ENCODE measurements at regions not wholly inside any gene's neighbourhood (a gene's known extent, or its start where the extent isn't known, plus 50 kb on each side); places are given as distances from the start of the nearest gene placed in this dataset.

DNA sequence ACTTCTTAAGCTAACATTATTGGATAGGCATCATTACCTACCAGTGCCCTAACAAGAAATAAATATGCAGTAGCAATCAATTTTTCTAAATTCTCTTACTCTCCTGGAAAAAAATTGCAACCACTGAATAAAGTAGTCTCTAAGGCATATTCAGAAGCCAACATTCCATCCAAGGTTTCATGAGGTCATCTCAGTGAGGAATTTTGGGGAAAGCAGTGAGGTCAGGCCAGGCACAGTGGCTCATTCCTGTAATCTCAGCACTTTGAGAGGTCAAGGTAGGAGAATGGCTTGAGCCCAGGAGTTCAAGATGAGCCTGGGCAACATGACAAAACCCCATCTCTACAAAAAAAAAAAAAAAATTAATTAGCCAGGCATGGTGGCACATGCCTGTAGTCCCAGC lies 75.9 kb upstream of the GHITM start:
- TF ChIP-seq, protein P1, sequence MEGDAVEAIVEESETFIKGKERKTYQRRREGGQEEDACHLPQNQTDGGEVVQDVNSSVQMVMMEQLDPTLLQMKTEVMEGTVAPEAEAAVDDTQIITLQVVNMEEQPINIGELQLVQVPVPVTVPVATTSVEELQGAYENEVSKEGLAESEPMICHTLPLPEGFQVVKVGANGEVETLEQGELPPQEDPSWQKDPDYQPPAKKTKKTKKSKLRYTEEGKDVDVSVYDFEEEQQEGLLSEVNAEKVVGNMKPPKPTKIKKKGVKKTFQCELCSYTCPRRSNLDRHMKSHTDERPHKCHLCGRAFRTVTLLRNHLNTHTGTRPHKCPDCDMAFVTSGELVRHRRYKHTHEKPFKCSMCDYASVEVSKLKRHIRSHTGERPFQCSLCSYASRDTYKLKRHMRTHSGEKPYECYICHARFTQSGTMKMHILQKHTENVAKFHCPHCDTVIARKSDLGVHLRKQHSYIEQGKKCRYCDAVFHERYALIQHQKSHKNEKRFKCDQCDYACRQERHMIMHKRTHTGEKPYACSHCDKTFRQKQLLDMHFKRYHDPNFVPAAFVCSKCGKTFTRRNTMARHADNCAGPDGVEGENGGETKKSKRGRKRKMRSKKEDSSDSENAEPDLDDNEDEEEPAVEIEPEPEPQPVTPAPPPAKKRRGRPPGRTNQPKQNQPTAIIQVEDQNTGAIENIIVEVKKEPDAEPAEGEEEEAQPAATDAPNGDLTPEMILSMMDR (IDR thresholded peaks at IDR 0.05), result no peak
- no peak for TF ChIP-seq ZFX (IDR thresholded peaks at IDR 0.05; ENCODE audit: borderline replicate concordance)

DNA sequence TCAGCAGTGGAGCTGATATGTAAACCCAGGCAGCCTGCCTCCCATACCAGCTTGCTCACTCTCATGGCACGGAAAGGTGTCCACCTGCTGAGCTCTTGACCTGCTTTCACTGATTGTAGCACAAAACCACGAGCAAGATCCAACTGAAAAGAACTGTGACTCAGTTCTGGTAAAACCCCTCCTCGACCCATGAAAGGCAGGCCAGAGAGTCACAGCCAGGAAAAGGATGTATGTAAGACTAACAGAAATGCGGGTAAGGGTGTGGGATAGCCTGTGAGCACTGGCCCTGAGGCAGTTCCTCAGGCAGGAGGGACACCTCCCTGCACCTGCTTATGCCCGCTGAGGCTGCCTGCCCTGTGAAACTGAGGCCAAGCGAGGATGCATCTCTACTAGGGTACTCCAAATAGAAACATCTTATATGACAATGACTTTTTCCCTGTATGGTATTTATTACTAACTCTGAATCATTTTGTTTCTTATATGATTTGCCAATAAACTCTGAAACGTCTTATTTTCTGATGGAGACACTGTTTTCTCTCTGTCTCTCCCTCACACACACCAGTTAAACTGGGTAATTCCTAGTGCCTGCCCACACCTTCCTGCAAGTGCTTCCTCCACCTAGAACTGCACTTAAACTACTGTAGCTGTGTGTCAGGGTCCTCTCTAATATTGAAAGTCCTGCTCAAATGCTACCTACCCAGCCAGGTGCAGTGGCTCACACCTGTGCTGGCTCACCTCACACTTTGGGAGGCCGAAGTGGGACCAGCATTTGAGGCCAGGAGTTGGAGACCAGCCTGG lies 73.3 kb upstream of the GHITM start:
- no peak overlapping the region for H3K27ac ChIP-seq
- TF ChIP-seq ZFX (IDR thresholded peaks at IDR 0.05; ENCODE audit: borderline replicate concordance), result no peak
- TF ChIP-seq, protein P1 (IDR thresholded peaks at IDR 0.05), result no peak

More for the DNA sequence above, 75.9 kb upstream of the GHITM start:
- no peak overlapping the region for H3K27ac ChIP-seq

DNA sequence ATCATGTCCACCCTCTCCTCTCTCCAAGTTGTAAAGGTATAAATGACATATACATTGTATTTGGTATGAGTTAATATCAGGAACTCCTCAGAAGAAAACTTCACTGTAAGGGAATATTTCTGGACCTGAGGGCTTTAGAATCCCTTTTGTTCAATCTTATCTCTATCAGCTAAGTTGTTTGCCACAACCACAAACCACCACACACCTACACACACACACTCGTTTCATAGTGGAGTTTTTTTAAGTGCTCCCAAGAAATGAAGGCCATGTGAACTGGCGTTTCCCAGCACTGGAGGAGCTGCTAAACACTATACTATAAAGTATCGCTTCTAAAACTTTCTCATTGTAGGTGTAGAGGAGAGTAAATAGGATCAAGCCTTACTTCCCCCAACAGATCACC lies 64.8 kb upstream of the GHITM start:
- no peak overlapping the region for H3K27ac ChIP-seq
- TF ChIP-seq ZFX (IDR thresholded peaks at IDR 0.05; ENCODE audit: borderline replicate concordance), result no peak
- TF ChIP-seq, protein P1 (IDR thresholded peaks at IDR 0.05), result no peak

DNA sequence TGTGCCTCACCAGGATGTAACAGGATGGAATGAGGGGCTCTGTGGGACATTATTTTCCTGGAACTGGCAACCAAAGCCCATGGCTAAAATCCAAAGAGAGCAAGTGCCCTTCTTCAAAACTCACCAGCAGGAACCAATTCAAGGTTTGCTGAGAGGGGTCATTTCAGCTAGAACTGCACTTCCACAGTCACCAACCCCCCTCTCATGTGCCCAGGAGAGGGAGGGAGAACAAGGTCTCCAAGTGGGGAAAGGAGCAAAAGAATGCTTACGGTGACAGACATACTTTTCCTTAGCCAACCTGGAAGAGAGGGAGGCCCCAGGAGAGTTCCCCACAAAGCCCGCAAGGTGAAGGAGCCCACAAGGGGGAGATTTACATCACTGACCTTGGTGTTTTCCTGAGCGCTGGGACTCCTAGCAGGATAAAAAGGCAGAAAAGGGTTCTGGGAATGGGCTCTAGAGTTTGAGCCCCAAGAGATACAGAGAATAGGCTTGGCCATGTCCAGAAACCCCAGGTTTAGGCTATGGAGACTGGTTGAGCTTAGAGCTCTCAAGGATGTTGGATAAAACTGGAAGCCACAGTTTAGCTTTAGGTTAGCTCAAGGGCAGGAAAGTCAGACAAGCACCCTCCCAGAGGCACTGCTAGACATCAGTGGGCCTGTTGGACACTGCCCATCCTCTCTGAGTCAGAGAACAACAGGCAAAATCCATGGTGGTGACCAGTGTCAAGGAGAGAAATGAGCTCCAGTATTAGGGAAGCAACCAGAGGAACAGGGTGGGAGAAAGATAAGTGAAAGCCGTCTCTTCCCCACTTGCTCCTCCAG lies 63.9 kb upstream of the GHITM start:
- H3K27ac ChIP-seq, result no peak overlapping the region
- TF ChIP-seq, protein P1 (IDR thresholded peaks at IDR 0.05), result no peak
- TF ChIP-seq ZFX (IDR thresholded peaks at IDR 0.05; ENCODE audit: borderline replicate concordance), result no peak

DNA sequence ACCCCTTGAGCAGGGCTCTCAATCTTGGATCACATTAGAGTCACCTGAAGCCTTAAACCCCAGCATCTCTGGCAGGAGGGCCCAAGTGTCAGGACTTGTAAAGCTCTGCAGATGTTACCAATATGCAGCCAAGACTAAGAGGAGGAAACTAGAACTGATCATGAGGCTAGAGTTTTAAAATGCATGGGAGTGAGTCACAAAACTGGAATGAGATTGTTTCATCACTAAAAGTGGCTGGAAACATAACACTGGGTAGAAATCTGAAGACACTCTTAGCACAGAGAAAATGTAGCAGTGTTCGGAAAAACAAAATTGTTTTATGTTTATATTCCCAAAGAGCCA lies 63.3 kb upstream of the GHITM start:
- H3K27ac ChIP-seq, result no peak overlapping the region
- TF ChIP-seq ZFX (IDR thresholded peaks at IDR 0.05; ENCODE audit: borderline replicate concordance), result no peak
- TF ChIP-seq, protein P1 (IDR thresholded peaks at IDR 0.05), result no peak

DNA sequence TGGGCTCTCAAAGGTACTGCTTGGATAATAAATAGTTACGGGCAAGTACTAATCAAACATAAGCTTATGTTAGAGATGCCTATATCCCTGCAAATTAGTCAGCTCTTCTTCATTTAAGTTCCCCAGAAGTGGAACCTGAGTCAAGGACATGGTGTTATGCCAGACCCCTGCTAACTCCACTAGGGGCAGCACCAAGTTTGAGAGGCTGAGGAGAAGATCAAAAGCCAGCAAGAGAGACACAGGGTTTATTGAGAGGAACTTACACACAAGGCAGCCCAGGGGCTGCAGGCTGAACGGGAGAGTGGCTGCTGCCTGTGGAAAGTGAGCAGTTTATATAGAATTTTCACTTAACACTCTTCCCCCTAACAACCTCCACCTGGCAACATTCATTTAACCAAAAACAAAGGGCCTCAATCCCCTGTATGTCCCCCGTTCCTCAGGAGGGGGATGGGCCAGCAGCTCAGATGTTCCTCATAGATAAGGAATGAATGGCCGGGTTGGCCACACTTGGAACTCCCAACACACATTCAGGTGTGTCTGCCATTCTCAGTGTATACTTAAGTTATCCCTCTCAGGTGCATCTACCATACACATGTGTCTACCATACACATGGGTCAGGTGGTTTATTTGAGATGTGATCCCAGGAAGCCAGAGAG lies 62.6 kb upstream of the GHITM start:
- no peak overlapping the region for H3K27ac ChIP-seq
- no peak for TF ChIP-seq ZFX (IDR thresholded peaks at IDR 0.05; ENCODE audit: borderline replicate concordance)
- TF ChIP-seq, protein P1 (IDR thresholded peaks at IDR 0.05), result peak; percentile 27
